AG09319 (cell line): ENCODE measurements at regions not wholly inside any gene's neighbourhood (a gene's known extent, or its start where the extent isn't known, plus 50 kb on each side); places are given as distances from the start of the nearest gene placed in this dataset.

ENCODE experiments used
- DNase-seq: peaks from one replicate; pipeline ENCODE4 v3.0.0-alpha.2; 2010; ENCODE audit warnings: low read depth; ENCODE audit errors: extremely low read depth
- TF ChIP-seq, protein P1 (sequence below): IDR thresholded peaks from 2 replicates; pipeline ENCODE4 v1.5.1; 2011; ENCODE audit warnings: low read depth, mild to moderate bottlenecking, inconsistent platforms, low read length, moderate library complexity

DNA sequence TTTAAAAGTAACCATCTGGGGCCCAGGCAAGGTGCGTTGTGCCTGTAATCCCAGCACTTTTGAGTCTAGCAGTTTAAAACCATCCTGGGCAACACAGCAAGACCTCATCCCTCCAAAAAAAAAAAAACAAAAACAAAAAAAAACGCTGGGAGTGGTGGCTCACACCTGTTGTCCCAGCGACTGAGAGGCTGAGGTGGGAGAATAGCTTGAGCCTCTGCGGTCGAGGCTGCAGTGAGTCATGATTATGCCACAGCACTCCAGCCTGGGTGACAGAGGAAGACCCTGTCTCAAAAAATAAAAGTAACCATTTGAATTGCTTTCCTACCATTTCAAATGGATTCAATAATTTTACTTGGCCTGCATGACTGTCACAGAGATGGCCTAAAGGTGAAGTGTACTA is 186.5 kb upstream of the ATP2B1 start:
- DNase-seq, result no peak
- TF ChIP-seq, protein P1, sequence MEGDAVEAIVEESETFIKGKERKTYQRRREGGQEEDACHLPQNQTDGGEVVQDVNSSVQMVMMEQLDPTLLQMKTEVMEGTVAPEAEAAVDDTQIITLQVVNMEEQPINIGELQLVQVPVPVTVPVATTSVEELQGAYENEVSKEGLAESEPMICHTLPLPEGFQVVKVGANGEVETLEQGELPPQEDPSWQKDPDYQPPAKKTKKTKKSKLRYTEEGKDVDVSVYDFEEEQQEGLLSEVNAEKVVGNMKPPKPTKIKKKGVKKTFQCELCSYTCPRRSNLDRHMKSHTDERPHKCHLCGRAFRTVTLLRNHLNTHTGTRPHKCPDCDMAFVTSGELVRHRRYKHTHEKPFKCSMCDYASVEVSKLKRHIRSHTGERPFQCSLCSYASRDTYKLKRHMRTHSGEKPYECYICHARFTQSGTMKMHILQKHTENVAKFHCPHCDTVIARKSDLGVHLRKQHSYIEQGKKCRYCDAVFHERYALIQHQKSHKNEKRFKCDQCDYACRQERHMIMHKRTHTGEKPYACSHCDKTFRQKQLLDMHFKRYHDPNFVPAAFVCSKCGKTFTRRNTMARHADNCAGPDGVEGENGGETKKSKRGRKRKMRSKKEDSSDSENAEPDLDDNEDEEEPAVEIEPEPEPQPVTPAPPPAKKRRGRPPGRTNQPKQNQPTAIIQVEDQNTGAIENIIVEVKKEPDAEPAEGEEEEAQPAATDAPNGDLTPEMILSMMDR, result no peak

DNA sequence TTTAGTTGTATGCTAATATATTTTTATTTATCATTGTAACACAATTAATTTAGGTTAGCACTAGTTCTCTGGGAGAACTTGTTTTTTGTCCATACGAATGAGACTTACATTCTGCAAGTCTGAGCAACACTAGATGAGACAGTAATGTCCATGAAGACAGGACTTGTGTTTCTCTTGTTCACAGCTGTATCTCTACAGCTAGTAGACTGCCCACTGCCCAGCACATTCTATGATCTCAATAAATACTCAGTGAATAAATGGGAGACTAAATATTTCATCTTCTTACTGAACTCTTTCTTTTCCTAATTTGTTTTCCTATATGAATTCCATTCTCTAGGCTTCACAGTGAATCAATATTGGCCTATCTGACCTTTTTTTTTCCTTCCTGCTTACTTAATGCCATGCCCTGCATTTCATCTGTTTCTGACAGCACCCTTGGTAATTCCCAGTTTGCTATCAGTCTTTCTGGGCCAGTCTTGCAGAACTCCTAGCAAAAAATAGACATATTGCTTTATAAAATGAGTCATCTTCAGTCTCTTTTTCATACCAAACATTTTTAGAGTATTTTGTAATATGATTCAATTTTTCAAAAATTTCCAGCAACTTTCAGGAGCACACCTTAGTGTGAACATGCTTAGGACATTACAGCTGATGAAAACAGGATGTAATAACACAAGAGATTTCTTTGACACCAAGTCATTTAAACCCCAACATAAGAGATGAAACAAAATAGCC is 185.5 kb upstream of the ATP2B1 start:
- TF ChIP-seq, protein P1, result no peak
- no peak for DNase-seq

DNA sequence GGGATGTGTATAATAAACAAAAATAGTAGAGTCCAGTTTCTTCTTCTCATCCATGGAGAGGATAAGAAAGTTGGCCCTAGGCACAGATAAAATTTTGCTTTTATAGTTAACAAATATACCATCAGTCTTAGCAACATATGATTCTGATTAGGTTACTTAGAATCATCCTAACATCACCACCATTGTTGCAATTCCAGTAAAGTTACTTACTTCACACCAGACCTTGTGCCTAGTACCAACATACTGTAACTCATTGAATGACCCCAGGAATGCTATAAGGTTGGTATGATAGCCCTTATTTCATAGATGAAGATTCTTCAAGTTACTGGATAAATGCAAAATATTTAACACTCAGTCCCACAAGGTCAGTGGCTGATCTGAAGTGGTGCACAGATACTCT is 183.8 kb upstream of the ATP2B1 start:
- TF ChIP-seq, protein P1, result no peak
- no peak for DNase-seq

DNA sequence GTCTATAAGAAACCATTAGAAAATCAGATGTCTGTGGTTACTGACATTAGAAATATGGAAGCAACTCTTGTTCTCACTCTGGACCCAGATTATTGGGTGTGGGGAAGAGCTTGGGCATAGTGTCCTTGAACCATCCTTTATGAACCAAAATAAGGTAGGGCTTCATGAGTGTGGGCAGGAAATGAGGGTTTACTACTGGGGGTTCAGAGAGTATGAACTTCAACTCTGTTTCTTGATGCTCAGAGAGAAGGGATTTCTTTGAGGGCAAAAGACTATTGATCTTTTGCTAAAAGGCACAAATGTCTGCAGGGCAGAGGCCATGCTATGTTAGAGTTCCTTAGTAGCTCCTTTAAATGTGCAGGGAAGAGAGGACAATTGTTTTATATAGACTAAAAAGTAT is 183.3 kb upstream of the ATP2B1 start:
- no peak for DNase-seq
- TF ChIP-seq, protein P1, result no peak

DNA sequence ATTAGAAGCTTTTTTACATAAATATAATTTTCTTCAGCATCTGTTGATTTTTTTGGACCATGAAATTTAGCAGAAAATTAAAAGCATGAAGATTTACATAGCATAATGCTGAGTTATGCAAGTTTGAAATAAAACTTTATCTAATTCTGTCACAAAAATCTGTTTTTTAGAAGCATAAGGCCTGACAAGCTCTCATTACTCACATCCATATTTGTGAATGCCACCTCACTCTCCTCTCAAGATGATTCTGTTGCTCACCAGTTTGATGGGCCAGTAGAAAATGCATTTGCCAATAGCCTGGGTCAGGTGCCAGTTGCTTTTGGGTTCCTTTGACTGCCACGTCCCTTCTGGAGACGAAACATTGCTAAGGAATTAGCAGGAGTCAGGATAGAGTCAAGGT is 181.5 kb upstream of the ATP2B1 start:
- DNase-seq, result no peak
- TF ChIP-seq, protein P1, result no peak

DNA sequence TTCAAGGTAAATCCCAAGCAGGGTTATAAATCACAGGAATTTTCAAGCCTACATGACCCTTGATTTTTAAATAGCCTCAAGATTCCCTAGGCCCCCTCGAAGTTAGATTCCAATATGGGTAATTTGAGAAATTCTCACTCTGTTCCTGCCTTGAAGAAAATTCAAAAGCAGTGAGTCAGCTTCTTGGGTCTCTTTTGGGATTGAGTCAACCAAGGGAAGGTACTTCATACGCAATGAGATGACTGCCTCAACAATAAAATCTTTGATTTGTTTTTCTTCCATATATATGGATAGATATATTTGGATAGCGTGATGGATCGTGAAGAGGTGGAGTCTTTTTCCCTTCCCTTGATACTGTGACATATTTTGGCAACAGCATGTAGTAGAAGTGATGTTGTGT is 180.4 kb upstream of the ATP2B1 start:
- no peak for DNase-seq
- TF ChIP-seq, protein P1, result no peak

DNA sequence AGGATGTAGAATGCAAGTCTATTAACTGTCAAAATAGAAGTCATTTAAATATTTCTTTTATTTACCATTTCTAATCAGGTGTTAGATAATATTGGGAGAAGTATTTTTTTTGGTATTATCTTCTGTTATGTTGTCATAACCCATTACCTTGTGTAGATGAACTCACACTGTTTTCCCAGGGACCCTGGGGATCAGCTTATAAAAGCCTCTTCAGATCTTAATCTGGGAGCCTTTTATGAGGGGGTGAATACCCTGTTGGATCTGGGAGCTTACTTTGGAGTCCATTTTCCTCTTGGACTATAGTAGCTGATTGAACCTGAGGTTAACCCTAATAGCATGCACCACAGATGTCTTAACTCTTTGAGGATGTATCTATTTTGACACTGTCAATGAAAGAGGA is 176.3 kb upstream of the ATP2B1 start:
- no peak for DNase-seq
- TF ChIP-seq, protein P1, result no peak
